MM.1S (cell line): ENCODE measurements at regions not wholly inside any gene's neighbourhood (a gene's known extent, or its start where the extent isn't known, plus 50 kb on each side); places are given as distances from the start of the nearest gene placed in this dataset.

ENCODE experiments used
- DNase-seq: peaks from one replicate; pipeline ENCODE4 v3.0.0-alpha.2; 2015
- H2AFZ ChIP-seq: fragments of 300-600 bp; sonication (generic); 2 replicates; pipeline ENCODE4 v1.6.0; 2016; ENCODE audit warnings: antibody characterized with exemption, low read length
- H3F3A ChIP-seq: fragments of 300-600 bp; sonication (generic); 2 replicates; pipeline ENCODE4 v1.6.1; 2016; ENCODE audit warnings: mild to moderate bottlenecking, antibody characterized with exemption, low read length, moderate library complexity, mixed read lengths; ENCODE audit not compliant: insufficient read depth
- H3K27ac ChIP-seq: fragments of 300-600 bp; sonication (generic); 2 replicates; pipeline ENCODE4 v1.5.1; 2016; ENCODE audit warnings: mild to moderate bottlenecking, low read length
- H3K27me3 ChIP-seq: fragments of 300-600 bp; sonication (generic); replicated peaks from 2 replicates; pipeline ENCODE4 v1.6.0; 2016; ENCODE audit warnings: low read length; ENCODE audit not compliant: insufficient read depth
- H3K36me3 ChIP-seq: fragments of 300-600 bp; sonication (generic); replicated peaks from 2 replicates; pipeline ENCODE4 v1.6.1; 2016; ENCODE audit warnings: mild to moderate bottlenecking, low read length, mixed read lengths; ENCODE audit not compliant: insufficient read depth
- H3K4me1 ChIP-seq: fragments of 300-600 bp; sonication (generic); 2 replicates; pipeline ENCODE4 v1.6.1; 2016; ENCODE audit warnings: low read length, mixed read lengths
- H3K4me2 ChIP-seq: fragments of 300-600 bp; sonication (generic); 2 replicates; pipeline ENCODE4 v1.6.0; 2016; ENCODE audit warnings: low read depth, low read length
- H3K4me3 ChIP-seq: fragments of 300-600 bp; sonication (generic); 2 replicates; pipeline ENCODE4 v1.5.1; 2016; ENCODE audit warnings: low read length, mixed read lengths
- H3K79me2 ChIP-seq: fragments of 300-600 bp; sonication (generic); 2 replicates; pipeline ENCODE4 v1.6.1; 2016; ENCODE audit warnings: mixed run types, low read length, mixed read lengths
- H3K9ac ChIP-seq: fragments of 300-600 bp; sonication (generic); 2 replicates; pipeline ENCODE4 v1.6.1; 2016; ENCODE audit warnings: low read length, mixed read lengths
- H3K9me2 ChIP-seq: fragments of 300-600 bp; sonication (generic); replicated peaks from 2 replicates; pipeline ENCODE4 v1.6.1; 2016; ENCODE audit warnings: mild to moderate bottlenecking, low read length, mixed read lengths; ENCODE audit not compliant: insufficient read depth
- H3K9me3 ChIP-seq: fragments of 300-600 bp; sonication (generic); replicated peaks from 2 replicates; pipeline ENCODE4 v1.6.1; 2016; ENCODE audit warnings: mild to moderate bottlenecking, low read length, mixed read lengths; ENCODE audit not compliant: insufficient read depth
- H4K20me1 ChIP-seq: fragments of 300-600 bp; sonication (generic); 2 replicates; pipeline ENCODE4 v1.6.1; 2016; ENCODE audit warnings: mild to moderate bottlenecking, low read length, moderate library complexity, mixed read lengths; ENCODE audit not compliant: insufficient read depth
- EZH2 ChIP-seq: fragments of 300-600 bp; sonication (generic); optimal IDR thresholded peaks from 2 replicates; pipeline ENCODE3; 2017; ENCODE audit warnings: low read depth, mild to moderate bottlenecking, antibody characterized with exemption, low read length, mixed read lengths
- EZH2phosphoT487 ChIP-seq: fragments of 300-600 bp; sonication (generic); IDR thresholded peaks from 2 replicates; pipeline ENCODE4 v1.6.1; 2018; ENCODE audit warnings: antibody characterized with exemption, low read length
- TF ChIP-seq, protein P1 (sequence below): fragments of 300-600 bp; sonication (generic); IDR thresholded peaks from 2 replicates; pipeline ENCODE4 v1.5.1; 2016; ENCODE audit warnings: antibody characterized with exemption, low read length, mixed read lengths

DNA sequence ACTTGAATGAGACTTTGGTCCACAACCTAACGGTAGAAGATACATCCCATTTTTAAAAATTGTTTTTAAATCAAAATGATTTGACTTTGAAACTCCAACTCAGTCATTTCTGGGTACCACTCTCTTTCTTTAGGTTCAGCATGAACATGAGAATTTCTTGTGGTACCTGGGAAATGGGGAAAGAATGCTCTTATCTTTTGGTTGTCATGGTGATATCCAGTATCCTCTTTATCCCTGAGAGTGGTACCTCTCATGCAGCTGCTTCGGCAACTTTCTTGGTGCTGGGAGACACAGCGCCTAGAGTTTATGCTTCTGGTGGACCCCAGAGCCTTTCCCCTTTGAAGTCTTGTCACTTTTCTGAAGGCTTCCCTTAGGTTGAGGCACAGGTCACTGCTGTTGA is 465.1 kb upstream of the FAT1 start:
- H4K20me1 ChIP-seq: no peaks in the 10 kb centered on the region
- no peaks in the 10 kb centered on the region for H3F3A ChIP-seq
- no peak overlapping the region for H2AFZ ChIP-seq
- no peak overlapping the region for H3K4me3 ChIP-seq
- no peaks in the 10 kb centered on the region for H3K9me2 ChIP-seq
- no peaks in the 10 kb centered on the region for H3K9me3 ChIP-seq
- no peak overlapping the region for H3K4me2 ChIP-seq
- no peak overlapping the region for H3K9ac ChIP-seq
- no peak for TF ChIP-seq EZH2
- no peak for TF ChIP-seq EZH2phosphoT487
- TF ChIP-seq, protein P1, sequence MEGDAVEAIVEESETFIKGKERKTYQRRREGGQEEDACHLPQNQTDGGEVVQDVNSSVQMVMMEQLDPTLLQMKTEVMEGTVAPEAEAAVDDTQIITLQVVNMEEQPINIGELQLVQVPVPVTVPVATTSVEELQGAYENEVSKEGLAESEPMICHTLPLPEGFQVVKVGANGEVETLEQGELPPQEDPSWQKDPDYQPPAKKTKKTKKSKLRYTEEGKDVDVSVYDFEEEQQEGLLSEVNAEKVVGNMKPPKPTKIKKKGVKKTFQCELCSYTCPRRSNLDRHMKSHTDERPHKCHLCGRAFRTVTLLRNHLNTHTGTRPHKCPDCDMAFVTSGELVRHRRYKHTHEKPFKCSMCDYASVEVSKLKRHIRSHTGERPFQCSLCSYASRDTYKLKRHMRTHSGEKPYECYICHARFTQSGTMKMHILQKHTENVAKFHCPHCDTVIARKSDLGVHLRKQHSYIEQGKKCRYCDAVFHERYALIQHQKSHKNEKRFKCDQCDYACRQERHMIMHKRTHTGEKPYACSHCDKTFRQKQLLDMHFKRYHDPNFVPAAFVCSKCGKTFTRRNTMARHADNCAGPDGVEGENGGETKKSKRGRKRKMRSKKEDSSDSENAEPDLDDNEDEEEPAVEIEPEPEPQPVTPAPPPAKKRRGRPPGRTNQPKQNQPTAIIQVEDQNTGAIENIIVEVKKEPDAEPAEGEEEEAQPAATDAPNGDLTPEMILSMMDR: no peak
- no peaks in the 10 kb centered on the region for H3K4me1 ChIP-seq
- H3K27ac ChIP-seq: no peak overlapping the region
- H3K36me3 ChIP-seq: no peaks in the 10 kb centered on the region
- H3K27me3 ChIP-seq: no peaks in the 10 kb centered on the region
- no peaks in the 10 kb centered on the region for H3K79me2 ChIP-seq
- DNase-seq: no peak

DNA sequence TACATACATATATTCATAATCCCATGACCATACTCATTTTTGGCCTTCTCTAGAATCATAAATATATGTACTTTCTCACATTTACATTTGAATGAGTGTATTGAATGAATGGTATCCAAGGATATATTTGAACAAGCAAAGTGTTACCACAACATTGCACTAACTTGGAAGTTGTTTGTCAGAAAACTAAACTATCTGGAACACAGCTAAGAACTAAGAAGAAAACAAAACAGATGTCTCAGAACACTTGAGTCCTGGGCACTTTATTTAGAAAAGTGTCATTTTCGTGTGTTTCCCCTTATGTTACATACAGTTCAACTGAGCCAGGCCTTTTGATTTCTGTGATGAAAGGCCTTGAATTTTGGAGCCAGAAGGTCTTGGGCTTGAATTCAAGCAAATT is 466.7 kb upstream of the FAT1 start:
- Histone ChIP-seq H3K4me1 (no peaks in the 10 kb centered on the region), H3K9me2 (no peaks in the 10 kb centered on the region), H3K4me3 (no peak overlapping the region), H3K27ac (no peak overlapping the region), H3K4me2 (no peak overlapping the region), H3K36me3 (no peaks in the 10 kb centered on the region), H3K27me3 (no peaks in the 10 kb centered on the region), H2AFZ (no peak overlapping the region), H3F3A (no peaks in the 10 kb centered on the region), H3K79me2 (no peaks in the 10 kb centered on the region), H3K9me3 (no peaks in the 10 kb centered on the region), H3K9ac (no peak overlapping the region), H4K20me1 (no peaks in the 10 kb centered on the region)
- DNase-seq: no peak
- TF ChIP-seq EZH2 (no peak), EZH2phosphoT487 (no peak)
- TF ChIP-seq, protein P1: no peak

DNA sequence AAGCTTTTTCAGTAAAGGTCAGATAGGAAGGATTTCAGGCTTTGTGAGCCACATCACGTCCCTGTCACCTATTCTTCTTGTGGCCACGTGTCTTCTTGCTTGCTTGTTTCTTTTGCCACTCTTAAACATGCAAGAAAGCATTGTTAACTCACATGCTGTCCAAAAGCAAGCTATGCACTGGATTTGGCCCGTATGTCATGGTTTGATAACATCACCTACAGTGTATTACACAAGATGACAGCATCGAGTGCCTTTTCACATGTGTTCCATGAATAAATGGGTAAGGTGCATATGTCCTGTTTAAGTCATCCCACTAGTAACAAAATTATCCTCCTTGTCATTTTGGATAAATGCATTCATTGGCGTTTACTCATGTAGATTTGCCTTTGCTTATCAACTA is 468.0 kb upstream of the FAT1 start:
- Histone ChIP-seq H3K27me3 (no peaks in the 10 kb centered on the region), H2AFZ (no peak overlapping the region), H3K9me3 (no peaks in the 10 kb centered on the region), H3K36me3 (no peaks in the 10 kb centered on the region), H3F3A (no peaks in the 10 kb centered on the region), H4K20me1 (no peaks in the 10 kb centered on the region), H3K27ac (no peak overlapping the region), H3K9me2 (no peaks in the 10 kb centered on the region), H3K4me2 (no peak overlapping the region), H3K9ac (no peak overlapping the region), H3K4me3 (no peak overlapping the region), H3K79me2 (no peaks in the 10 kb centered on the region), H3K4me1 (no peaks in the 10 kb centered on the region)
- TF ChIP-seq EZH2 (no peak), EZH2phosphoT487 (no peak)
- TF ChIP-seq, protein P1: no peak
- DNase-seq: no peak
